K562 (cell line): ENCODE measurements at regions not wholly inside any gene's neighbourhood (a gene's known extent, or its start where the extent isn't known, plus 50 kb on each side); places are given as distances from the start of the nearest gene placed in this dataset.
"Not testable (repeated sequence)": the region's sequence is repeated elsewhere in the genome, so short reads cannot be mapped to it uniquely, and the experiment has no call there.

Source experiments
- CBX3 ChIP-seq, 2 experiments: IDR thresholded peaks; 1 replicate in 1 of 2; 2 replicates in 1 of 2; pipeline ENCODE4 v1.6.1; 2012; ENCODE audit warnings: inconsistent platforms in 2 of 2, low read length in 2 of 2, borderline replicate concordance in 1 of 2, control low read depth in 1 of 2
- CEBPB ChIP-seq: fragments of 450-650 bp; IDR thresholded peaks from 2 replicates; pipeline ENCODE4 v1.6.1; 2016; ENCODE audit warnings: missing genetic modification characterization, missing compliant biosample characterization
- EP400 ChIP-seq: fragments of 450-650 bp; IDR thresholded peaks from 2 replicates; pipeline ENCODE4 v1.6.1; 2017; ENCODE audit warnings: antibody characterized with exemption, mild to moderate bottlenecking, moderate library complexity
- ETV6 ChIP-seq, 3 experiments: fragments of 150-350 bp in 1 of 3; sonication (generic) in 1 of 3; formaldehyde crosslinking in 1 of 3; IDR thresholded peaks; 2 replicates each; pipeline versions ENCODE4 v1.6.1 to v1.8.0; 2014 to 2022; ENCODE audit warnings: borderline replicate concordance in 2 of 3, low read depth in 2 of 3, antibody characterized with exemption in 1 of 3, low read length in 1 of 3, mild to moderate bottlenecking in 1 of 3, missing genetic modification reagents in 1 of 3
- NR2C2 ChIP-seq, 2 experiments: fragments of 200-800 bp in 1 of 2; sonication (Bioruptor generic) in 1 of 2; sonication (generic) in 1 of 2; formaldehyde crosslinking in 1 of 2; IDR thresholded peaks; 2 replicates each; pipeline versions ENCODE4 v1.6.1 to v1.8.0; 2016 to 2022; ENCODE audit warnings: mild to moderate bottlenecking in 1 of 2, missing compliant biosample characterization in 1 of 2, missing genetic modification characterization in 1 of 2, missing genetic modification reagents in 1 of 2
- TRIM24 ChIP-seq, 2 experiments: fragments of 450-650 bp; IDR thresholded peaks; 2 replicates each; pipeline ENCODE4 v1.6.1; 2016
- ZKSCAN8 ChIP-seq: fragments of 200-800 bp; sonication (Bioruptor generic); IDR thresholded peaks from 2 replicates; pipeline ENCODE4 v1.6.1; 2016; ENCODE audit warnings: missing genetic modification characterization, missing compliant biosample characterization
- TF ChIP-seq, protein P1 (sequence below): fragments of 450-650 bp; IDR thresholded peaks from 2 replicates; pipeline ENCODE4 v1.6.1; 2016
- TF ChIP-seq, protein P2 (sequence below), 2 experiments: fragments of 200-800 bp in 1 of 2; sonication (Bioruptor generic) in 1 of 2; sonication (generic) in 1 of 2; formaldehyde crosslinking in 1 of 2; IDR thresholded peaks in 1 of 2; conservative IDR thresholded peaks in 1 of 2; 2 replicates each; pipeline versions ENCODE4 v1.5.0 to v1.6.1; 2016 to 2020; ENCODE audit warnings: missing compliant biosample characterization in 1 of 2, missing genetic modification characterization in 1 of 2, missing genetic modification reagents in 1 of 2
- TF ChIP-seq, protein P3 (sequence below): fragments of 250-450 bp; sonication (Bioruptor Pico); IDR thresholded peaks from 2 replicates; pipeline ENCODE4 v1.5.0; 2021
- TF ChIP-seq, protein P4 (sequence below), 2 experiments: fragments of 450-650 bp in 1 of 2; sonication (generic) in 1 of 2; formaldehyde crosslinking in 1 of 2; IDR thresholded peaks in 1 of 2; conservative IDR thresholded peaks in 1 of 2; 2 replicates each; pipeline versions ENCODE4 v1.6.1 to v1.8.1; 2016 to 2023; ENCODE audit warnings: mild to moderate bottlenecking in 2 of 2, moderate library complexity in 2 of 2, inconsistent platforms in 1 of 2, missing genetic modification reagents in 1 of 2

DNA sequence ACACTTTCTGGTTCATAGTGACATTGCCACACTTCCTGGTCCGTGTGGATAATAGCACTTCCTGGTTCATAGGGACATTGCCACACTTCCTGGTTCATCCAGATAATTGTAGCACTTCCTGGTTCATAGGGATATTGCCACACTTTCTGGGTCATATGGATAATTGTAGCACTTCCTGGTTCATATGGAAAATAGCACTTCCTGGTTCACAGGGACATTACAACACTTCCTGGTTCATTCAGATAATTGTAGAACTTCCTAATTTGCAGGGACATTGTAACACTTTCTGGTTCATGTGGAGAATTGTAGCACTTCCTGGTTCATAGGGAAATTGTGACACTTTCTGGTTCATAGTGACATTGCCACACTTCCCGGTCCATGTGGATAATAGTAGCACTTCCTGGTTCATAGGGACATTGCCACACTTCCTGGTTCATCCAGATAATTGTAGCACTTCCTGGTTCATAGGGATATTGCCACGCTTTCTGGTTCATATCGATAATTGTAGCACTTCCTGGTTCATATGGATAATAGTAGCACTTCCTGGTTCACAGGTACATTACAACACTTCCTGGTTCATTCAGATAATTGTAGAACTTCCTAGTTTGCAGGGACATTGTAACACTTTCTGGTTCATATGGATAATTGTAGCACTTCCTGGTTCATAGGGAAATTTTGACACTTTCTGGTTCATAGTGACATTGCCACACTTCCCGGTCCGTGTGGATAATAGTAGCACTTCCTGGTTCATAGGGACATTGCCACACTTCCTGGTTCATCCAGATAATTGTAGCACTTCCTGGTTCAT lies 60.0 kb upstream of the CD99 start (continued):
- TF ChIP-seq, protein P1, sequence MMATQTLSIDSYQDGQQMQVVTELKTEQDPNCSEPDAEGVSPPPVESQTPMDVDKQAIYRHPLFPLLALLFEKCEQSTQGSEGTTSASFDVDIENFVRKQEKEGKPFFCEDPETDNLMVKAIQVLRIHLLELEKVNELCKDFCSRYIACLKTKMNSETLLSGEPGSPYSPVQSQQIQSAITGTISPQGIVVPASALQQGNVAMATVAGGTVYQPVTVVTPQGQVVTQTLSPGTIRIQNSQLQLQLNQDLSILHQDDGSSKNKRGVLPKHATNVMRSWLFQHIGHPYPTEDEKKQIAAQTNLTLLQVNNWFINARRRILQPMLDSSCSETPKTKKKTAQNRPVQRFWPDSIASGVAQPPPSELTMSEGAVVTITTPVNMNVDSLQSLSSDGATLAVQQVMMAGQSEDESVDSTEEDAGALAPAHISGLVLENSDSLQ: peak; percentile 62
- TF ChIP-seq, protein P2, sequence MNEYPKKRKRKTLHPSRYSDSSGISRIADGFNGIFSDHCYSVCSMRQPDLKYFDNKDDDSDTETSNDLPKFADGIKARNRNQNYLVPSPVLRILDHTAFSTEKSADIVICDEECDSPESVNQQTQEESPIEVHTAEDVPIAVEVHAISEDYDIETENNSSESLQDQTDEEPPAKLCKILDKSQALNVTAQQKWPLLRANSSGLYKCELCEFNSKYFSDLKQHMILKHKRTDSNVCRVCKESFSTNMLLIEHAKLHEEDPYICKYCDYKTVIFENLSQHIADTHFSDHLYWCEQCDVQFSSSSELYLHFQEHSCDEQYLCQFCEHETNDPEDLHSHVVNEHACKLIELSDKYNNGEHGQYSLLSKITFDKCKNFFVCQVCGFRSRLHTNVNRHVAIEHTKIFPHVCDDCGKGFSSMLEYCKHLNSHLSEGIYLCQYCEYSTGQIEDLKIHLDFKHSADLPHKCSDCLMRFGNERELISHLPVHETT (CRISPR knock-in tag; conservative IDR thresholded peaks at IDR 0.05 in 1 of 2, IDR thresholded peaks at IDR 0.05 in 1 of 2): peak in 1 of 2 experiments; percentile 37; a peak in 2 of 4 replicates
- TF ChIP-seq, protein P3, sequence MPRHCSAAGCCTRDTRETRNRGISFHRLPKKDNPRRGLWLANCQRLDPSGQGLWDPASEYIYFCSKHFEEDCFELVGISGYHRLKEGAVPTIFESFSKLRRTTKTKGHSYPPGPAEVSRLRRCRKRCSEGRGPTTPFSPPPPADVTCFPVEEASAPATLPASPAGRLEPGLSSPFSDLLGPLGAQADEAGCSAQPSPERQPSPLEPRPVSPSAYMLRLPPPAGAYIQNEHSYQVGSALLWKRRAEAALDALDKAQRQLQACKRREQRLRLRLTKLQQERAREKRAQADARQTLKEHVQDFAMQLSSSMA (CRISPR knock-in tag): peak; percentile 97
- TF ChIP-seq ZKSCAN8 (CRISPR knock-in tag): peak; percentile 57; the same call in 1 of the 2 replicates
- peak; percentile 48 to 55; a peak in 2 of 4 replicates for TF ChIP-seq TRIM24 (IDR thresholded peaks at IDR 0.05)
- peak; percentile 93 for TF ChIP-seq CEBPB (tag)
- TF ChIP-seq, protein P4, sequence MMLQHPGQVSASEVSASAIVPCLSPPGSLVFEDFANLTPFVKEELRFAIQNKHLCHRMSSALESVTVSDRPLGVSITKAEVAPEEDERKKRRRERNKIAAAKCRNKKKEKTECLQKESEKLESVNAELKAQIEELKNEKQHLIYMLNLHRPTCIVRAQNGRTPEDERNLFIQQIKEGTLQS (IDR thresholded peaks at IDR 0.05): 0 out of 2 replicates have a peak, but pooled peaks have one; percentile 8
- TF ChIP-seq, protein P4 (CRISPR knock-in tag; conservative IDR thresholded peaks at IDR 0.05): not testable (repeated sequence)
- peak; percentile 94 for TF ChIP-seq NR2C2 (CRISPR knock-in tag; IDR thresholded peaks at IDR 0.05)
- TF ChIP-seq NR2C2 (tag; IDR thresholded peaks at IDR 0.05): peak; percentile 81
- TF ChIP-seq CBX3 (IDR thresholded peaks at IDR 0.05; ENCODE audit: borderline replicate concordance in 1 of 2, low read length in 2 of 2): 0 out of 3 replicates have a peak, but pooled peaks of 1 of the 2 experiments have one; percentile 9
- peak; percentile 16 to 72; a peak in 3 of 4 replicates for TF ChIP-seq ETV6 (IDR thresholded peaks at IDR 0.05; ENCODE audit: borderline replicate concordance in 1 of 2, low read depth in 2 of 2, low read length in 1 of 2)
- peak; percentile 95 for TF ChIP-seq ETV6 (CRISPR knock-in tag; IDR thresholded peaks at IDR 0.05; ENCODE audit: borderline replicate concordance)
- TF ChIP-seq EP400: 0 out of 2 replicates have a peak, but pooled peaks have one; percentile 35
